WERI-Rb-1 (cell line): ENCODE measurements at regions not wholly inside any gene's neighbourhood (a gene's known extent, or its start where the extent isn't known, plus 50 kb on each side); places are given as distances from the start of the nearest gene placed in this dataset.
"Not testable (repeated sequence)": the region's sequence is repeated elsewhere in the genome, so short reads cannot be mapped to it uniquely, and the experiment has no call there.

Source experiments
- DNase-seq: peaks from one replicate; pipeline ENCODE4 v3.0.0-alpha.2; 2020
- H3K27ac ChIP-seq: fragments of 250-450 bp; sonication (Bioruptor Pico); 2 replicates; pipeline ENCODE4 v1.5.1; 2020; ENCODE audit warnings: mild to moderate bottlenecking, moderate library complexity
- H3K27me3 ChIP-seq: fragments of 250-450 bp; sonication (Bioruptor Pico); 2 replicates; pipeline ENCODE4 v1.5.1; 2021; ENCODE audit warnings: mild to moderate bottlenecking, low read depth, moderate library complexity; ENCODE audit not compliant: insufficient read depth, severe bottlenecking
- H3K36me3 ChIP-seq: fragments of 250-450 bp; sonication (Bioruptor Pico); 2 replicates; pipeline ENCODE4 v1.5.1; 2020; ENCODE audit warnings: mild to moderate bottlenecking, moderate library complexity
- H3K4me3 ChIP-seq: 2 replicates; pipeline ENCODE4 v1.5.1; 2011; ENCODE audit warnings: low read depth, mild to moderate bottlenecking, control low read depth, low read length
- H3K9me3 ChIP-seq: fragments of 250-450 bp; sonication (Bioruptor Pico); 2 replicates; pipeline ENCODE4 v1.5.1; 2021; ENCODE audit warnings: mild to moderate bottlenecking, moderate library complexity; ENCODE audit not compliant: severe bottlenecking
- CTCF ChIP-seq: IDR thresholded peaks from 2 replicates; pipeline ENCODE4 v1.5.1; 2011; ENCODE audit warnings: low read depth, mild to moderate bottlenecking, control low read depth, inconsistent platforms, low read length

- TF ChIP-seq CTCF, result no peak
Measured at GRCh38 chr3:145427355-145427754, 733.6 kb downstream of the PLOD2 start.

GRCh38 chr3:145429546-145429945, 731.4 kb downstream of the PLOD2 start:
- no peaks in the 10 kb centered on the region for H3K9me3 ChIP-seq
- no peak overlapping the region for H3K4me3 ChIP-seq
- no peak overlapping the region for H3K27ac ChIP-seq
- DNase-seq, result no peak
- H3K36me3 ChIP-seq, result no peaks in the 10 kb centered on the region
- H3K27me3 ChIP-seq, result no peaks in the 10 kb centered on the region
- TF ChIP-seq CTCF, result no peak

More at GRCh38 chr3:145427355-145427754, 733.6 kb downstream of the PLOD2 start:
- H3K9me3 ChIP-seq, result no peaks in the 10 kb centered on the region
- no peak for DNase-seq
- H3K27ac ChIP-seq, result no peak overlapping the region
- H3K27me3 ChIP-seq, result no peaks in the 10 kb centered on the region
- no peaks in the 10 kb centered on the region for H3K36me3 ChIP-seq
- no peak overlapping the region for H3K4me3 ChIP-seq

GRCh38 chr3:145448436-145448835, 712.5 kb downstream of the PLOD2 start:
- no peaks in the 10 kb centered on the region for H3K36me3 ChIP-seq
- DNase-seq, result no peak
- no peak for TF ChIP-seq CTCF
- H3K9me3 ChIP-seq, result no peaks in the 10 kb centered on the region
- no peaks in the 10 kb centered on the region for H3K27me3 ChIP-seq
- no peak overlapping the region for H3K4me3 ChIP-seq
- no peak overlapping the region for H3K27ac ChIP-seq

GRCh38 chr3:145450018-145450682, 710.8 kb downstream of the PLOD2 start:
- no peak for DNase-seq
- no peaks in the 10 kb centered on the region for H3K9me3 ChIP-seq
- no peak for TF ChIP-seq CTCF
- H3K27ac ChIP-seq, result no peak overlapping the region
- no peak overlapping the region for H3K4me3 ChIP-seq
- H3K27me3 ChIP-seq, result no peaks in the 10 kb centered on the region
- no peaks in the 10 kb centered on the region for H3K36me3 ChIP-seq

- DNase-seq, result no peak
Measured at GRCh38 chr3:145457825-145458552, 703.0 kb downstream of the PLOD2 start.

GRCh38 chr3:145459681-145460080, 701.3 kb downstream of the PLOD2 start:
- H3K27me3 ChIP-seq, H3K9me3 ChIP-seq, H3K27ac ChIP-seq, H3K36me3 ChIP-seq, H3K4me3 ChIP-seq, DNase-seq: not testable (repeated sequence)

More at GRCh38 chr3:145457825-145458552, 703.0 kb downstream of the PLOD2 start:
- TF ChIP-seq CTCF, result no peak
- H3K36me3 ChIP-seq, result no peaks in the 10 kb centered on the region
- H3K27me3 ChIP-seq, result no peaks in the 10 kb centered on the region
- no peak overlapping the region for H3K27ac ChIP-seq
- peaks cover 2% of the 10 kb centered on the region for H3K9me3 ChIP-seq
- H3K4me3 ChIP-seq, result no peak overlapping the region
